A673 (cell line): ENCODE measurements at regions not wholly inside any gene's neighbourhood (a gene's known extent, or its start where the extent isn't known, plus 50 kb on each side); places are given as distances from the start of the nearest gene placed in this dataset.

Experiments
- EZH2 ChIP-seq: fragments of 200-600 bp; sonication (generic); IDR thresholded peaks from 2 replicates; pipeline ENCODE4 v1.6.1; 2017; ENCODE audit warnings: borderline replicate concordance, low read depth, mild to moderate bottlenecking, mixed read lengths, antibody characterized with exemption, low read length; ENCODE audit not compliant: poor library complexity, severe bottlenecking
- TF ChIP-seq, protein P1 (sequence below): fragments of 300-800, 200-600 bp; sonication (generic); conservative IDR thresholded peaks from 2 replicates; pipeline ENCODE4 v1.5.1; 2017; ENCODE audit warnings: low read depth, mild to moderate bottlenecking, antibody characterized with exemption, low read length, moderate library complexity, mixed read lengths

DNA sequence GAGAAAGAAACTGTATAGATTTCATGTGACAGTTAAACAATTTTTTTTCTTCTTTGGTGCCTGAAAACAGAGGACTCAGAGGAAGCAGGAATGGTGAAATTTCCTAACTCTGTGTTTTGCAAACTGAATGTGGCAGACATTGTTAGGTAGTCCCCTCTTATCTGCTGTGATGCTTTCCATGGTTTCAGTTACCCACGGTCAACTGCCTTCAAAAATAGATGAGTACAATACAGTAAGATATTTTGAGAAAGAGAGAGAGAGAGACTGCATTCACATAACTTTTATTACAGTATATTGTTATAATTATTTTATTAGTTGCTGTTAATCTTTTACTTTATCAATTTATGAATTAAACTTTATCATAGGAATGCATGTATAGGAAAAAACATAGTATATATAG lies 627.2 kb downstream of the CCDC171 start:
- TF ChIP-seq, protein P1, sequence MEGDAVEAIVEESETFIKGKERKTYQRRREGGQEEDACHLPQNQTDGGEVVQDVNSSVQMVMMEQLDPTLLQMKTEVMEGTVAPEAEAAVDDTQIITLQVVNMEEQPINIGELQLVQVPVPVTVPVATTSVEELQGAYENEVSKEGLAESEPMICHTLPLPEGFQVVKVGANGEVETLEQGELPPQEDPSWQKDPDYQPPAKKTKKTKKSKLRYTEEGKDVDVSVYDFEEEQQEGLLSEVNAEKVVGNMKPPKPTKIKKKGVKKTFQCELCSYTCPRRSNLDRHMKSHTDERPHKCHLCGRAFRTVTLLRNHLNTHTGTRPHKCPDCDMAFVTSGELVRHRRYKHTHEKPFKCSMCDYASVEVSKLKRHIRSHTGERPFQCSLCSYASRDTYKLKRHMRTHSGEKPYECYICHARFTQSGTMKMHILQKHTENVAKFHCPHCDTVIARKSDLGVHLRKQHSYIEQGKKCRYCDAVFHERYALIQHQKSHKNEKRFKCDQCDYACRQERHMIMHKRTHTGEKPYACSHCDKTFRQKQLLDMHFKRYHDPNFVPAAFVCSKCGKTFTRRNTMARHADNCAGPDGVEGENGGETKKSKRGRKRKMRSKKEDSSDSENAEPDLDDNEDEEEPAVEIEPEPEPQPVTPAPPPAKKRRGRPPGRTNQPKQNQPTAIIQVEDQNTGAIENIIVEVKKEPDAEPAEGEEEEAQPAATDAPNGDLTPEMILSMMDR, result no peak
- TF ChIP-seq EZH2, result no peak
